ENCODE measurements at regions not wholly inside any gene's neighbourhood (a gene's known extent, or its start where the extent isn't known, plus 50 kb on each side); places are given as distances from the start of the nearest gene placed in this dataset.

DNA sequence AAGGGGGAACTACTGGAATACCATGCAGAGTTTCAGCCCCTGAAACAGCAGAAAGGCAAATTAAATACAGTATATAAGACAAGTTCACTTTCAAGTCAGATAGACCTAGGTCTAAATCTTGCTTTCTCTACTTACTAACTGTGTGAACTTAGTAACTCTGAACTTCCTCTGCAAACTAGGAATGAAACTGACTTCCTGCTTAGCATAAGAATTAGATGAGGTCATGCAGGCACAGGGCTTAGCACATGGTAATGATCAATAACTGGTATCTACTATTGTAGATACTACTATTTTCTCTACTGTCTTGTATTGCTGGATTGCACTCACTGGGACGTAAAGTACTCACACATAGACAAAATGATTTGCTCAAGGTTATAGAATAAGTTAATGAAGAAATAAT, 51.5 kb upstream of the MTNR1B start:
- Histone ChIP-seq H3K9me3 (ENCODE audit: insufficient read depth, low read depth, low read length) (no peaks in the 10 kb centered on the region), H3K27ac (ENCODE audit: low read depth, low read length) (no peak overlapping the region), H3K9ac (ENCODE audit: low read depth, low read length) (no peak overlapping the region), H3K4me1 (ENCODE audit: insufficient read depth, low read length) (peaks cover 24% of the 10 kb centered on the region), H3K36me3 (ENCODE audit: insufficient read depth, low read length) (no peaks in the 10 kb centered on the region), H3K4me3 (ENCODE audit: low read length) (no peak overlapping the region), H3K27me3 (ENCODE audit: insufficient read depth, low read length) (no peaks in the 10 kb centered on the region)
- WGBS = no CpG with 5 or more reads among the region's 1 CpG

DNA sequence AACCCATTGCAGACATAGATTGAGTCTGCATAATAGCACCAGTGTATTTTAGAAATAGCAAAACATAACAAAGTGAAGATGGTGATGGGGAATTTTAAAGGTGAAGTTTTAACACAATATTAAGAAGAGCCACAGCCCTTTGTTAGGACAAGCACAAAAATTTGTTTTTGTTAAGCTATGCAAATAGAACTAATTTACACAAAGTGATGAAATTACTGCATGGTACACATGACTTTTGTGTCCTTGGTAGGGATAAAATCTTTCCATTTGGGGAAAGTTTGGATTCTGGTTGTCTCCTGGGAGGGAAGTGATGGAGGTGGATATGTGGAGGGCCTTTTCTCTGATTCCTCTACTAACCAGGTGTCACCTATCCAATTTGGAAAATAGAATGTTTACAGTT, 50.4 kb upstream of the MTNR1B start:
- Histone ChIP-seq H3K27me3 (ENCODE audit: insufficient read depth, low read length) (no peaks in the 10 kb centered on the region), H3K4me1 (ENCODE audit: insufficient read depth, low read length) (peaks cover 24% of the 10 kb centered on the region), H3K27ac (ENCODE audit: low read depth, low read length) (no peak overlapping the region), H3K9me3 (ENCODE audit: insufficient read depth, low read depth, low read length) (no peaks in the 10 kb centered on the region), H3K36me3 (ENCODE audit: insufficient read depth, low read length) (no peaks in the 10 kb centered on the region), H3K9ac (ENCODE audit: low read depth, low read length) (no peak overlapping the region), H3K4me3 (ENCODE audit: low read length) (no peak overlapping the region)

Data from HUES64 (cell line).